ENCODE measurements at regions not wholly inside any gene's neighbourhood (a gene's known extent, or its start where the extent isn't known, plus 50 kb on each side); places are given as distances from the start of the nearest gene placed in this dataset.
A peak's percentile ranks its signal among the peaks of the same experiment; 100 is the strongest.

DNA sequence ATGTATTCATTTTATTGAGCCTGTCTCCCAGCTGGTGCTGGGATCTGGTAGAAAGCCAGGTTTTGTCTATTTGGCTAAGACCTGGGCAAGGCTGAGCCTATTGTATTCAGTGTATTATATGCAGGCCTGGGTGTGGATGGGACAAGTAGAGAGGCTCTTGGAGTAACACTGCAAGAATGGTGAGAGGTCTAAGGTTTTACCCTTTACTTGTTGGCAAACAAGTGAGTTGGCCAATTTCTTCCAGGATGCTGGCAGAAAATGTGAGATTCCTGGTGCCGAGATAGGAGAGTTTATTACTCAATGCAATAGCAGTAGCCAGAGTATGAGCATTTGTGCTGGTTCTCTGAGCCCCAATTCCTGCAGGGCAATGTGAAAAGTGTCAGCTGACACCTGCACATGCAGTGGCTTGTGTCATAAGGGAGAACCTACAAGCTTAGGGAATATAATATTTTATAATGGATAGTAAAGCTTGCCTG is 141.7 kb upstream of the PRLR start:
- TF ChIP-seq, protein P1, sequence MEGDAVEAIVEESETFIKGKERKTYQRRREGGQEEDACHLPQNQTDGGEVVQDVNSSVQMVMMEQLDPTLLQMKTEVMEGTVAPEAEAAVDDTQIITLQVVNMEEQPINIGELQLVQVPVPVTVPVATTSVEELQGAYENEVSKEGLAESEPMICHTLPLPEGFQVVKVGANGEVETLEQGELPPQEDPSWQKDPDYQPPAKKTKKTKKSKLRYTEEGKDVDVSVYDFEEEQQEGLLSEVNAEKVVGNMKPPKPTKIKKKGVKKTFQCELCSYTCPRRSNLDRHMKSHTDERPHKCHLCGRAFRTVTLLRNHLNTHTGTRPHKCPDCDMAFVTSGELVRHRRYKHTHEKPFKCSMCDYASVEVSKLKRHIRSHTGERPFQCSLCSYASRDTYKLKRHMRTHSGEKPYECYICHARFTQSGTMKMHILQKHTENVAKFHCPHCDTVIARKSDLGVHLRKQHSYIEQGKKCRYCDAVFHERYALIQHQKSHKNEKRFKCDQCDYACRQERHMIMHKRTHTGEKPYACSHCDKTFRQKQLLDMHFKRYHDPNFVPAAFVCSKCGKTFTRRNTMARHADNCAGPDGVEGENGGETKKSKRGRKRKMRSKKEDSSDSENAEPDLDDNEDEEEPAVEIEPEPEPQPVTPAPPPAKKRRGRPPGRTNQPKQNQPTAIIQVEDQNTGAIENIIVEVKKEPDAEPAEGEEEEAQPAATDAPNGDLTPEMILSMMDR (IDR thresholded peaks at IDR 0.05; ENCODE audit: low read depth, low read length), result no peak
- H3K4me3 ChIP-seq (replicated peaks in 1 of 2; ENCODE audit: low read depth in 2 of 2, low read length in 2 of 2), result no peak overlapping the region
- DNase-seq (ENCODE audit: low read depth in 2 of 2), result peak in 1 of 2 donors; percentile 1

DNA sequence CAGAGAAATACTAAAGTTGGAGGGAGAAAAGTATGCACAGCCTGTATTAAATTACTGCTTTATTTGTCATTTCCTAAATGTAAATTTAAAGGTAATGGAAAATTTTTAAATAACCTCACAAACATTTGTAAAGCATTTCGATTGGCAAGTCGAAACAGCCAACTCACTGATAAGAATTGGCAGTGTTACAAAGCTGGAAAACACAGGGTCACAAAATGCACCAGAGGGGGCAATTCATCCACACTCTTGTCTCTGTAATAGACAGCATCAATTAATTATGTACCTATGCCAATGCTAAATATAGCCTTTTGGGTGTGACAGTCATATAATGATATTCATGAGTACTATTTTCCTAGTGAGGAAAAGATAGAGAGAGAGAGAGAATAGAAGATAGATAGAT is 140.6 kb upstream of the PRLR start:
- no peak overlapping the region for H3K4me3 ChIP-seq (replicated peaks in 1 of 2; ENCODE audit: low read depth in 2 of 2, low read length in 2 of 2)
- no peak for DNase-seq (ENCODE audit: low read depth in 2 of 2)
- TF ChIP-seq, protein P1 (IDR thresholded peaks at IDR 0.05; ENCODE audit: low read depth, low read length), result no peak

DNA sequence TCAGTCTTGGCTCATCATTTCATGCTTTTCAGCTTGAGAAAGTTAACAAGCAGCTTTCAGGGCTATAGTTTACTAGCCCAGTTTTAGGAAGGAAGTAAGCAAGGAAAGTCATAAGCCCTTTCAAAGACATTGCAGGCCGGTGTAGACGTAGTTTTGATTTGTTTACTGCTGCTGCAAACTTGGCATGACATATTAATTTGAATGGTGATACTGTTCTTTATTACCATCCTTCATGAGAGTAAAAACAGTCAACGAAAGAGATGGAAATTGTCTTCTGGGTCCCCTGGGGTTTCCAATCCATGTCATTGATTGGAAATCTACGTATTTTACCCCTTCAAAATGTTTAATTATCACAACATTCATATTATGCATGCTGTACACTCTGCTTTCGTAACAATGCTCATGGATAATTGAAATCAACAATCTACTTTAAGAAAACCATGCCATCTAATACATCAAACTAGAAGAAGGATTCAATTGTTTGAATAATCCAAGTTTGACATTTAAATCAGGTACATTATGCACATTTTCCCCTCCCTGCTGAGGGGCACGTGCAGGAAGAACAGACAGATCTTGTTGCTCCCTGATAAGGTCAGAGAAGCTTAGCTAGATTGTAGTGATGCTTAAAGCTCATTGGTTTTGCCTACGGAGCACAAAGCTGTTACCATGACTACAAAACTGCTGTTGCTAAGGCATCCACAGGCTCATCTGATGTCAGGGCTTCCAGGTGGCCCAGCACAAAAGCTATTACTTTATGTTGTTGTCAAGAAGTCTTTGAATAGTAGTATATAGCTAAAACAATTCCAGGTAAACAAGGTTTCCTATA is 139.9 kb upstream of the PRLR start:
- DNase-seq (ENCODE audit: low read depth in 2 of 2), result no peak
- TF ChIP-seq, protein P1 (IDR thresholded peaks at IDR 0.05; ENCODE audit: low read depth, low read length), result no peak
- no peak overlapping the region for H3K4me3 ChIP-seq (replicated peaks in 1 of 2; ENCODE audit: low read depth in 2 of 2, low read length in 2 of 2)

DNA sequence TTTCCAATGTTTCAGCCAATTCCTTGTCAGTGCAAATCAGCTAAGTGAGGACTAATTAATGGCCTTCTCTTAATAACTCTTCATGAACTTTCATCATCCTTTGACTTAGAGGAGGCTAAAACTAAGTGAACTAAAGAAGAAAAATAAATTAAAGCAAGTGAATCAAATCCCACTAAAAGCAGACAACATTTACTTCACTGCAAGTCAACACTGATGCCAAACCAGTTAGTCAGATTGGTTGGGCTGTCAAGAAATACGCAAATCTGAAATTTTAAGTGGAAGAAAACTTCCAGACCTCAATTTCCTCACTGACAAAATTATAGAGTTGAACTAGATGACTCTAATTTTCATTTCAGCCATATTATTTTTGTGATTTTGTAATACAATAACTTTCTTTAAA is 137.2 kb upstream of the PRLR start:
- no peak for DNase-seq (ENCODE audit: low read depth in 2 of 2)
- TF ChIP-seq, protein P1 (IDR thresholded peaks at IDR 0.05; ENCODE audit: low read depth, low read length), result no peak
- H3K4me3 ChIP-seq (replicated peaks in 1 of 2; ENCODE audit: low read depth in 2 of 2, low read length in 2 of 2), result no peak overlapping the region

DNA sequence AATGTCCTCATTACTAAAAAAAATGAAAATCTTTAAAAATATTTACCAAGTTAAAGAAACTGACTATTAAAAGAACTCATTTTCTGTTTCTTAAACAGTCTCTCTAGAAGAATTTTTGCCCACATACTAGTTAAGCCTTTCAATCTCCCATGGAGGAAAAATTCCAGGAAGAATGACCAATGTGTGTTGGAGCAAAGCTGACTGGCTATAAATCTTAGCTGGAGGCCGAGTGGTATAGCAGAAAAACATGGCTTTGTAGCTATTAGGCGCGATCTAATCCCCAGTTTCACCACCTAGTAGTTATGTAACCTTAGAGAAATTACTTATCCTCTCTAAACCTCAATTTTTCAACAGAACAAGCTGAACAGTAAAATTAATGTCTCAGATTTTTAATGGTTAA is 135.5 kb upstream of the PRLR start:
- no peak overlapping the region for H3K4me3 ChIP-seq (replicated peaks in 1 of 2; ENCODE audit: low read depth in 2 of 2, low read length in 2 of 2)
- TF ChIP-seq, protein P1 (IDR thresholded peaks at IDR 0.05; ENCODE audit: low read depth, low read length), result no peak
- no peak for DNase-seq (ENCODE audit: low read depth in 2 of 2)

DNA sequence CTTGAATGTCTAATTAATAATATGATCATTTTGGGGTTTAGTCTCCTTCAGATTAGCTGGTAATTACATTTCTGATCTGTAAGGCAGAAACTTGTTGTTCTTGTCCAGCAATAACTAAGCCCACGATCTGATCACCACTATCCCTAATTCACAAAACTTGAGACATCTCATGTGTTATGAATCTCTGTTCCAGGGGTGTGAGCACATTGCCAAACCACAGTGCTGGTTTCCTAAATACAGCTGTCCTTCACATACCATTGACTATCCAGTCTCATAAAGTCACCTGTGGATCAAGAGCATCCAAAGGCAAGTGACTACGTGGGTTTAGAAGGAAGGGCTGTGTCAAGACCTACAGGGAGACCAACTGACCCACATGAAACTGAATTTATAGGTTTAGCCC is 134.1 kb upstream of the PRLR start:
- no peak overlapping the region for H3K4me3 ChIP-seq (replicated peaks in 1 of 2; ENCODE audit: low read depth in 2 of 2, low read length in 2 of 2)
- DNase-seq (ENCODE audit: low read depth in 2 of 2), result no peak
- TF ChIP-seq, protein P1 (IDR thresholded peaks at IDR 0.05; ENCODE audit: low read depth, low read length), result no peak
